ENCODE measurements at regions not wholly inside any gene's neighbourhood (a gene's known extent, or its start where the extent isn't known, plus 50 kb on each side); places are given as distances from the start of the nearest gene placed in this dataset.
"Not testable (repeated sequence)": the region's sequence is repeated elsewhere in the genome, so short reads cannot be mapped to it uniquely, and the experiment has no call there.

DNA sequence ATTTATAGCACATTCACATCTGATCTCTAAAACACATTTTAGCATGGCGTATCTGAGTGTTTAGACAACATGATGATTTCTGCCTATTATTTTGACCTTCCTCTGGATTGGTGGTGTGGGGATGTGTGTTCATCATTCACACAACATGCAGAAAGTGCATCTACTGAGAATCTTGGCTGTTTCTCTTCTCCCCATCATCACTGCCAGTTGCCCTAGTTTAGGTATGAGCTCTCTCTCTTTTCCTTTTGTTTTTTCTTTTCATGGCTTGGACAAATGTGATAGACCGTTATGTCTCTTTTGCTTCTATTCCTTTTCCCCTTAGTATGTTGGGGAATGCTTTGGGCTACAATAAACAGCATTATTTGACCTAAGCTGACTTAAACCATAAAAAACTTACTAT, 239.2 kb upstream of the FZD8 start:
- DNase-seq, result no peak

DNA sequence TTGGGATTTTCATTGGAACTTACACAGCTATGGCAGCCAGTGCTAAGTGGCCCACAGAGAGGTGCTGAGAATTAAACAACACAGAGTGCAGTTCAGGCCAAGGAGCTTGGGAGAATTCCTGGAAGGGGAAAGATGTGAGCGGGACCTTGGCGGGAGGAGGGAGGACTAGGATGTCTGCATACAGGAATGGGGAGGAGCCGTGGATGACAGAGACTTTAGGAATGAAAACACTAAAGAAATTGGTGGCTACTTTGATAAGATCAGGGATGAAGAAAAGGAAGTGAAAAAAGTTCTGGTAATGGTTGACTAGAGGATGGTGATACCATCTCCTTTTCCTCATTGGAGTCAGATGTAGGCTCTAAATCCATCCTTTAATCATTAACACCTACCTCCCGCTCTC, 234.2 kb upstream of the FZD8 start:
- DNase-seq, result no peak

DNA sequence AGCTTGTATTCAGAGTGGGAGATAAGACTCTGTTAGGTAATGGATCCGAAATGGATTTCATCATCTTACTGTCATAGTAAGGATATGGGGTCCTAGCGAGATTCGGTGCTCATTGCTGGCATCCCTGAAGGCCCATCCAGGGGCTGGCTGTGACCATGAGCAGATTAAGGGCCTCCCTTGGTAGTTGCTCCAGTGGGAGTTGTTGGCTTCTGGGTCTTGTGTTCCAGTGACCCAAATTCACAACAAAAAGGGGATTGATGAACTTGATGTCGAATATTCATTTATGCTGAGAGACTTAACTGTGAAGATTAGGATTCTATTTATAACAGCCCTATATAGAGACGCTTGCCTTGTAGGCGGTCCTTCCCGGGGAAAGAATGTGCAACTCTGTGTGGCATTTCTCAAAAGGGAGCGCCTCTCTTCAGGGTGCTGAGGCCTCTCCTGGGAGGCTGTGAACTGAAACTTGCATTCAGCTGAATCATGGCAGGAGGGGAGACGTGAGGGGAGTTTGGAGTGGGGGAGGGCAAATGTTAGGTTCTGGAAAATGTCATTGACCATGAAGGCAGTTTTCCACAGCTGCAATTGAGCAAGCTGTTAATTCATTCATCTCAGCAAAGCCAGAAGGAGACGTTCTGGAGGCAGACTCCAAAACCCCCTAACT, 233.1 kb upstream of the FZD8 start:
- no peak for DNase-seq

DNA sequence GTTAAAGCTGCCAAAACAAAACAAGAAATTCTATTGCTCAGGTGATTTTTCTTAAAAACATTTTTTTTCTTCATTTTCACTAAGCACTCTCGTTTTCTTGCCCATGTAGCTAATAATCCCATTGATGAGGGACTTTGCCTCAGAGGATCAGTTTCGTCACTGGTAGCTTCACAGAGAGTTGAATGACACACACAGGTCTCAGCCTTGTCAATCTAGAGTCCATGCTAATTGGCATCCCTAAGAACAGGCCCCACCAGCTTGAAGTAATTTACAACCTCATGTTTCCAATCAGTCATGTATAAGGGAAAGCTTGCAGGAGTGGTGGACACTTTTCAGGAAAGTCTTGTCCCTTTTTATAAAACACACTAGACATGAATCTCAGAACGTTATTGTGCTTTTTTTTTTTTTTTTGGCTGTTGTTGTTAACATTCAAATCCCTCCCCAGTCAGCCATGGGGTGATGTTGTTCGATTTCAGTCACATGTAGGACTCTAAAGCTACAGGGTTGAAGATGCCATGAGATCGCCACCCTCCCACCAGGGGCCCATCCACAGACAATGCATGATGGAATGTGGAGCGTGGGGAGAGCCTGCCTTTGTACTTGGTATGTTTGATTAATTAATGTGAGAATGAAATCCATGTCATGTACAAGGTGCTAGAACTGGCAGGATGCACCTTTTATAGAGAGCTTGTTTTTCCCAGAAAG, 232.4 kb upstream of the FZD8 start:
- no peak for DNase-seq

DNA sequence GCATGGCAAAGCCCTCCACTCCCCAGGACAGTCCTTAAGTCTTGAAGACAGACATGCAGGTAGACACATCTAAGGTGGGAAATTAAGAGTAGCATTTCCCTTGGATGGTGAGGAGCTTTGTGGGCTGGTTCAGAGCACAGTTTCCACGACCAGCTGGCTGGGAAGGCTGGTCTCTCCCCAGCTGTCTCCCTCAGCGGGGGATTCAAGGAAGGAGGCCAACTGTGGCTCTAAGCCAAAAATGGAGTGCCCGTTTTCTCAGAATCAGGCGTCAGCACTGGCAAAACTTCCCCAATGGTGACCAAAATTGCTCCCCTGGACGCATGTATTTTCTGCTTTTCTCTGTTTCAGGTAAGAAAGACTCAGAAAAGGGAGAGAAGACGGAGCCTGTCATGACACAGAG, 230.6 kb upstream of the FZD8 start:
- no peak for DNase-seq

DNA sequence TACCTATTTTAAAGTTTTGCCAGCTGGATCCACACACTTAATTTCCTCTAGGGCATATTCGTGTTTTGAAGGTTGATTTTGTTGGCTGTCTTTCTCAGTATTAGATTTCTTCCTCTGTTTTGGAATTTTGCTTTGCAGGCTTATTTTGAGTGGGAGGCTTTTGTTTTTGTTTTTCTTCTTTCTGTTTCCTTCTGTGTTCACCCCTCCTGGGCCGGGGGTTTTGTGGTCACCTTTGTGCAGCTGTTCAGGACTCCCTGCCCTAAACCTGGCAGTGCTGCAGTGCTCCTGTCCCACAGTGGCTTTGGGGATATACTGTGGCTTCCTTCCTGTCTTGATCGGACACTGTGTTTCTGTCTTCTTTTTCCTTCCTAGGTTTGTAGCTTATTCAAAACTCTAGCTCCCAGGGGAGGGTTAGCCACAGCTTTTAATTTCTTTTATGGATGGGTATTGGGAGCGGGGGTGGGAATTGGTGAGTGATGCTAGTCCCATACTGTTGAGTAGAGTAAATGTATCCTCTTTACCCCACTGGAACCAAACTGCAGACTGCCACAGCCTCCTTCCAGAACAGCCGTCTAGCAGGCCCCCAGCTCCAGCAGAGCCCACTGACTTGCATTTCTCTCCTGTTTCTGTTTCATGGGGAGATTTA, 228.7 kb upstream of the FZD8 start:
- DNase-seq, result no peak

DNA sequence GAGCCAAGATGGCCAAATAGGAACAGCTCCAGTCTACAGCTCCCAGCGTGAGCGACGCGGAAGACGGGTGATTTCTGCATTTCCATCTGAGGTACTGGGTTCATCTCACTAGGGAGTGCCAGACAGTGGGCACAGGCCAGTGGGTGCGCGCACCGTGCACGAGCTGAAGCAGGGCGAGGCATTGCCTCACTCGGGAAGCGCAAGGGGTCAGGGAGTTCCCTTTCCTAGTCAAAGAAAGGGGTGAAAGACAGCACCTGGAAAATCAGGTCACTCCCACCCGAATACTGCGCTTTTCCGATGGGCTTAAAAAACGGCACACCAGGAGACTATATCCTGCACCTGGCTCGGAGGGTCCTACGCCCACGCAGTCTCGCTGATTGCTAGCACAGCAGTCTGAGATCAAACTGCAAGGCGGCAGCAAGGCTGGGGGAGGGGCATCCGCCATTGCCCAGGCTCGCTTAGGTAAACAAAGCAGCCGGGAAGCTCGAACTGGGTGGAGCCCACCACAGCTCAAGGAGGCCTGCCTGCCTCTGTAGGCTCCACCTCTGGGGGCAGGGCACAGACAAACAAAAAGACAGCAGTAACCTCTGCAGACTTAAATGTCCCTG, 216.7 kb upstream of the FZD8 start:
- DNase-seq, result not testable (repeated sequence)

DNA sequence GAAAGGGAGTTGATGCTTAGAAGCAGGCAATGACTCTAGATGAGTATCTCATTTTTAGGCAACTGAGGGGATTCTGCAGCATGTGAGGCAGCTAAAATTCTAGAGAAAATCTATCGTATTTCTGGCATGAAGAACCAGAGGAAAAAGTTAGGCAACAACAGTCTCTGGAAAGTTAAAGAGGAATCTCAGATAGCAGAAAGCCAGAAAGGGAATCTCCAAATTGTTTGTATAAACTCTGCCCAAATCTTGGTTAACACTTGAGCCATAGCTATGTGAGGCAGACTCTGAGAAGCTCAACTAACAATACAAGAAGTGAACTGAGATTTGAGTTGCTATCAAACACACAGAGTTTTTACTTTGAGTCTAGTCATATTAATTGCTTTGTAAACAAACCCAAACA, 215.8 kb upstream of the FZD8 start:
- DNase-seq, result no peak

DNA sequence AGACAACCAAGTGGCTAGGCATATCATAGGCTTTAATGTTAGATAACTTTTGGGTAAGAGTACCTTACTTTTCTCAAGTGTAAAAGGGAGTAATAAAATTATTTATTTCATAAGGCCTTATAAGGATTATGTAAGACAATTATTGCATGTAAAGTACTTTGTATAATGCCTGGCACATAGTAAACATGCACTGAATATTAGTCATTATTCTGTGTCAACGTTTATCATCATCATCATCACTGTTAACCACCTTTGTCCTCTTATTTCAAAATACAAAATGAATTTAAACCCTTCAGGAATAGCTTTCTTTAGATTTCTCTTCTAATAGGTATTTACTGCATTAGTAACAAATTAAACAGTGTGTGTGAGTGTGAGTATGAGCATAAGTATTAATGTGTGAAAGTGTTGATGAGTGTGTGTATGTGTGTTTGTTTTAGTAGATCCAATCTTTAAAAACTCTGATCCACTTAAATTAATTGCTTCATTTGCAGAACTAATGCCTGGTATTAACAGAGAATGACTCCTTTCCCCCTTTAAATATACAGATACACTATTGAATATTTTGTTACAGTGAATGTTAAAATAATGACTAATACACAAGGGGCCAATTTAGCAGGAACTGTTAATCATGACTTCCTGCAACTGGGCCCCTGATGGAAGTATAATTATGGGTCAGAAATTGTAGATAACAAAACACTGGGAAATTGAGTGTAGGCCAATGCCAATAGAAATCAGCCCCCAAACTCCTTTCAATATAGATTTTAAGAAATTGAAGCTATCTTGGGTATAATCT, 213.3 kb upstream of the FZD8 start:
- no peak for DNase-seq

DNA sequence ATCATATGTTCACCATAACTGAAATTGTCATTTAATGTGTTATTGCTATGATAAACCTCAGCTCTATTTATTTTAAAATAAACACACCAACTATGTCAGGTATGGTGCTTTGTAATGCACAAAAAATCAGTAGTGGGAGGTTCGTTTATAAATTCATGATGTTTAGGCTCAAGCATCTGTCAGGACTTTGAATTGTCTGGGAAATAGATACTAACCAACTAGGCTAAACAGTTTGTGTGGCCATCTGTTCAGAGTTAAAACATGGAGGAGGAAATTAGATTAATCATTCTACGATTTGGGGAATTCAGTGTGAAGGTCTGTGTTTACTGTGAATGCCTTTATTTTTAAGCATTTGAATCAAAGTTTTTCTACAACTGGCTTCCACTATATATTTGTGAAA, 212.6 kb upstream of the FZD8 start:
- DNase-seq, result no peak

DNA sequence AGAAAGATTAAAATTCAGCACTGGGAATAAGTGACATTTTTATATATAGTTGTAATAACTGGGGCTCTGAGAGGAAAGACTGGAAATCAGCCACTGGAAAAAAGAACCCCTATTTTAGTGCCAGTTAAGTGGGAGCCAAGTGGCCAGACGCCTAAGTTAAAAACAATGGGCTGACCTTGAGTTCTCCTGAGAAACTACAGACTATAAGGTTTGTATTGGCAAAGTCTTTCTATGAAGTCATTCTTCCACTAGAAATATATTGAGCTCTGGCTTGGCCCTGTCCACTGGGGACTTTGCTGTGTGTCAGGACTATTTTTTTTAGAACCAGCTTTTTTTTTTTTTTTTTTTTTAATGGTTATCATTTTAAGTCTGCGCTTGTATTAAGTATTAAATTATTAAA, 210.6 kb upstream of the FZD8 start:
- DNase-seq, result no peak

DNA sequence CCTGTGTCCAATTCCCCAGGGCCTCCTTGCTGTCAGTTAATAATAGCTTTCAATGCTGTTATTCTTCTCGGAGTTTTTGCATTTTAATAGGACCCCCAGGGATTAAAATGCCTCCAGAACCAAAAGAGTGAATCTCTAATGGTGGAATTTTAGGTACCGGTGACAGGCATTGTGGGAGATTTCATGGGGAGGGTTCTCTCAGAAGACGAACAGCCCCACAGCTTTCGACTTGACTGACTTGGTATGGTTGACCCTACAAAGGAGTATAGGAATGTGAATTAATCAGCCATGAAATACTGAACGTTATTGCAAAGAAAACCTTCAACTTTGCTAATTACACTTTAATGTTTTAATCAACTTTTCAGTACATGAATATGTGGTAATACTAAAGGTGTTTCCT, 206.3 kb upstream of the FZD8 start:
- no peak for DNase-seq

DNA sequence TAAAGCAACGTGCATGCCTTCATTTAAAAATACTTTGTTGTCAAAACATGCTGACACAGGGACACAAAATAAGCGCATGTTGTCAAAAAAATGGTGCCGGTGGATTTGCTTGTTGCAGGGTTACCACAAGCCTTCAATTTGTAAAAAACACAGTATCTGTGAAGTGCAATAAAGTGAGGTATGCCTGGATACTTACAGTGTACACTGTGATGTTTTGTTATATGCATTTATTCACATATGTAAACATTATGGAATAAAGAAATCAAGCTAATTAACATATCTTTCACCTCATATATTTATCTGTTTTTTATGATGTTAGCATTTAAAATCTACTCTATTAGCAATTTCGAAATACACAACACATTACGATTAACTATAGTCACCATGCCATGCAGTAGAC, 202.6 kb upstream of the FZD8 start:
- no peak for DNase-seq

DNA sequence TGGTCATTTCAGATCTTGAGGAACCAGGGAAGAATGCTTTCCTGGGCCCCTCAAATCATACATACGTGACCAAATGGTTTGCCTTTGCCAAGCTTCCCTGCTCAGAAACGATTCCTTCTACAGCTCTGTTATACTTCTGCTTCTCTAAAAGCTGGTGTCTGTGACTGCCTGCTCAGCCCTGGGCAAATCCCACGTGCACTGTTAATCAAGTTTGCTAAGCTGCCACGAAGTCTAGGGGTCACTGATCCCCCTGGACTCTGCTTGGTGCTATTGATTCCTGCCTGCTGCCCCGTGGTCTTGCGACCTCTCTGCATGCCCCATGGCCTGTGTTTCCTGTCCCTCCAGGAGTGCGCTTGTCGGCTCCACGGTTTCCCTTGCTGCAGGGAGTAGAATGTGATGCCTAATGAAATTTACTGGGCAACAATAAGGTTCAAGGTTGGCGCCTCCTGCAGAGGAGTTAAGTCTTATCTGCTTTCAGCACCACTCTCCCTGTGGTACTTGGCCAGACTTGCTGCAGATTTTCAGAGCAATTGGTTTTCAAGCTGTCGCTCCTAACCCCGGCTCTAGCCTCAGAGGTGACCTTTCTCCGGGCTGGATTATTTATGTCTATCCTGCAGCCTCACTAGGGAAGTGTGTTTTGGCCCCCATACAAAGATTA, 201.6 kb upstream of the FZD8 start:
- DNase-seq, result no peak

DNA sequence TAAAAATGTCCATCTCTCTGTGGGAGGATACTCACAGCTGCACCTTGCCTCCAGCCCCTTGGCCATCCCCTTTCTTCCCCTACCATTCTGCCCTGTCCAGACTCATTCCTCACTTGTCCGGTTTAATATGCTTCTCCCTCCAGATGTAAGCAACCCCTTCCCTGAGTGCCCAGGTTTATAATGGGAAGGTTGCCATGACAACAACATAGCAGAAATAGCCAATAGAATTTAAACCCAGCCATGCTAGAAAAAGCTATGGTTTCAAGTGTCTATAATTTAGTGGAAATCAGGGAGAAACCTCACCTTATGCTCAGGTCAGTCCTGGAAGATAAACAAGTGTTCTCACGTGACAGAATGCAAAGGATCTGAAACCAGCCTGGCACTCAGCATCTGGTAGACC, 196.0 kb upstream of the FZD8 start:
- DNase-seq, result no peak

DNA sequence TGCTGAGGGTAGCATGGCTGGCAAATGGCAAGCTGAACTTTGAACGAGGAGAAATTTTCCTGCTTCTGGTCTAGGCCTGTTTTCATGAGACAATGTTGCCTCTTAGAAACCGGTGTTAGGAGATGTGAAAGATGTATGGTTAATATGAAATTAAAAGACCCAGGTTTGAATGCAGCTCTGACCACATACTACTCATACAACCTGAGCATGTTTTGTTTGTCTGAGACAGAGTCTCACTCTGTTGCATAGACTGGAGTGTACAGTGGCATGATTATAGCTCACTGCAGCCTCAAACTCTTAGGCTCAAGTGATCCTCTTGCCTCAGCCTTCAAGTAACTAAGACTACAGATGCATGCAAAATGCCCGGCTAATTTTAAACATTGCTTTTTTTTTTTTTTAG, 193.4 kb upstream of the FZD8 start:
- no peak for DNase-seq

DNA sequence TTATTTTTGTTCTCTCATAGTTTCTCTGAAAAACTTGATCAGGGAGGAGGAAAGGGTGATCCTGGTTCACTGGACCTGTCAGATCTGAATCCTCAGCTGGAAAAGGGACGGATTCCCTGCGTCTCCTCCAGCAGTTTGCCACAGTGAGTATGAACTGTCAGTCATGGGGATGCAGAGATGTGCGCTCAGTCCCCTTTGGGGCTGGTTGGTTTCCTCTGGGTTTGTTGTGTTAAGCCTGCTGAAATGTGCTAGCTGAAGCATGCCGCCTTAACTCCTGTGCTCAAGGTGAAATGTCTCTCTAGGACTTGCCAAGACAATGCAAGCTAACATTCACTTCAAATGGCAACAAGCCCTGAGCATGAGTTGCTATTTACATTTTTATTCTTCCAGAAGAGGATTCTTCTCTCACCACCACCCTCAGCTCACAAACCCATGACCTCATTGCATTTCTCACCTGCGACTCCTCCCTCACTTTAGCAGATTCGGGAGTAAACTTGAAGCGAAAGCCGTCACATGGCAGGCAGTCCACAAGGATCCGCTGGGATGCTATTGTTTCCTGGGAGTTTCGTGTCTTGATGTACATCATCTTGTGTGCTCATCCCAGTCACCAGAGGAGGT, 192.9 kb upstream of the FZD8 start:
- DNase-seq, result no peak

DNA sequence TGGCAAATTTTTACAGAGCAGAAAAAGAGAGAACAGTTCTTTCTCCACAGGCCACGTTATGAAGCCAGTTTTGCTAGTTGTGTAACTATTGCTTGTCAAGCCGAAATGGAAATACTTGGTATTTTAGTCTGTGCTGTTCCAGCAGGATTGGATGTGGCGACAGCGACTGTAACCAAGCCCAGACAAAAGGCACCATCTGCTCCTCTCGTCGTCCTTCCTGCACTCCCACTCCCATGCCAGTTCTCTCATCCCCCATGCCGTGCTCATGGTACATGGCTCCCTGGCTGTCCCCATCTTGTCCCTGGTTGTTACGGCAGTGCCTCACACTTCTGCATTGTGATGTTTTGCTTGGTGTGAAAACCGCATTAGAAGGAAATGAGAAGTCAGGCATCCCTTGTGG, 185.7 kb upstream of the FZD8 start:
- DNase-seq, result no peak

DNA sequence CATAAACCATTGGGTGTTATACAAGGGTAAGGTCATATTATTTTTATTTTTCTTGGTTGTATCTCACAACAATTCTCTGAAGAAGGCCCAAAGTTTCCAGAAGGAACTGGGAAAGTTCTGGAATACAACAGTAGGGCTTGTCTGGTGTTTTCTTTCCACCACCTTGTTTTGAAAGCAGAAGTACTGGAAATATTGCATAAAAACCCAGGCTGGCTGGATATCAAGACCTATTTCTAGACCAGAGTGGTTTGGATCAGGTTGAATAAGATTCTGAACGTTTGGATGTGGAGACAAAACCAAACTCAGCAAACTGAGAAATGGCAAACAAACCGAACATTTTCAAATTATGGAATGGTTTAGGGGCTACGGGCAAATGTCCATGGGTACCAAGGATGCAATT, 182.6 kb upstream of the FZD8 start:
- DNase-seq, result no peak

DNA sequence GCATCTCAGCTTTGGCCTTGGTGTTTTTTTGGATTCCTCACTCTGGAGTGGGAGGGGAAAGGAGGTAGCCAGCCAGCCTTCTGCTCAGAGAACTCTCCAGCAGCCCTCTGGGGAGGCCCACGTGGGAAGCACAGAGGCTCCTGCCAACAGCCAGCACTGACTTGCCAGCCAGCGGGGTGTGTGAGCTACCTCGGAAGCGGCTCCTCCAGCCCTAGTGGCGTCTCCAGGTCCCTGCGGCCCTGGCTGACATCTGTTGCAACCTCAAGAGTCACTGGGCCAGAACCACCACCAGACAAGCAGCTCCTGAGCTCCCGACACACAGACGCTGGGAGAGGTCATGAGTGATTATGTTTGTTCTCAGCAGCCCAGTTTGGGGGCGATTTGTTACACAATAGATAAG, 180.2 kb upstream of the FZD8 start:
- DNase-seq, result no peak

DNA sequence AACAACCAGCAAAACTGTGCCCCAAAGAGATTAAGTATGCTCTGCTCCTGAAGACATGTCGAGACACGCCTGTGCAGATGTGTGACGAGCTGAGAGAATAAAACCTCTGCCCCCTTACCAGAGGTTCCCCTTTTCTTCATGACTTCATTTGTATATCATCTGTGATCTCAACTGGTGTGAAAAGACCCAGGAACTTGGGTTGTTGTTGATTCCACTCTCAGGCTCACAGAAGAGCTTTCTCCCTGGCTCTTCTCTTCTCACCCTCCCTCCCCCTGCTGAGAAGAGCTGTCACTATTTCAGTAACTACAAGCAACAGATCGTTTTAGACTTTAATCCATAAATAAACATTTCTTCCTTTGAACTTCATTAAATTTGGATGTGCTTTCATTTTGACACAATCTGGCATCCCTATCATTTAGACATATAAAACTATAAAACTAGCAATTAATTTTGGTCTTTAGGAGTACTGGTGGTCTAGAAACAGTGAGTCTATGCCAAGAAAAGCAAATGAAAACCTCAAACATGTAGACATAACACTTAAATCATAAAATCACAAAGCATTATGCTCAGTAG, 179.3 kb upstream of the FZD8 start:
- DNase-seq, result no peak

DNA sequence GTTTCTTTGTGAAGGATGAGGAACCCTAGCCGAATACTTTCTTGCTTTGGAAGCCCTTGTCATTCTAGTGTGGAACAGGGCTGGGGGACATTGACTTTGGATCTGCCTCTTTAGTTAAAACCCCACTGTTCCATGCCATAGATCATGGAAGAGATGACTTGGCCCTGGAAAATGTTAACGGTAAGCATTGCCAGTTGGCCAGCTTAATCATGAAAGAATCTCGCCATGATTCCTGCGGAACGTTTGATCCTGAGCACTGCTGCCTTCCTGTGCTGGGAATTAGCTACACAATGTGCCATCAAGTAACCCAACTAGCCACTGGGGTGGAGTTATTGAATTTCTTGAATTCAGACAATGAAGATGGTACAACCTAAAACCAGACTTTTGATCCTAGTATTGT, 177.6 kb upstream of the FZD8 start:
- no peak for DNase-seq

All from NCI-H526 treated with DMSO at 0.1 percent for 48 hours (cell line).